HCT116 (cell line): ENCODE measurements at regions not wholly inside any gene's neighbourhood (a gene's known extent, or its start where the extent isn't known, plus 50 kb on each side); places are given as distances from the start of the nearest gene placed in this dataset.

Experiments used
- ATAC-seq: fragments of 200-7000 bp; cut with Tn5 transposase; 2 replicates; pipeline ENCODE4 v1.9.1; 2020; ENCODE audit warnings: mild to moderate bottlenecking, moderate library complexity
- BruUV-seq: library from RNA; stranded (reverse); fragments of 400-500 nt; replicated peaks from 2 replicates; lab custom pipeline; 2021; lab: Mats Ljungman, UMichigan
- CTCF ChIA-PET: fragments of 300-600 bp; sonication (Branson Sonifier 250); formaldehyde crosslinking; loops from one replicate; lab custom pipeline; 2021; ENCODE audit warnings: antibody characterized with exemption; lab: Charles Lee
- POLR2A ChIA-PET: fragments of 300-600, 350-600 bp; sonication (Branson Sonifier 250); formaldehyde crosslinking; loops from one replicate; lab custom pipeline; 2021; ENCODE audit warnings: antibody characterized with exemption; lab: Charles Lee
- RAD21 ChIA-PET, 2 experiments: fragments of 300-600 bp; sonication (Branson Sonifier 250); formaldehyde crosslinking; loops; one replicate each; lab custom pipeline; 2023; ENCODE audit warnings: low total read pairs in 2 of 2; ENCODE audit not compliant: uncharacterized antibody in 2 of 2, unreplicated experiment in 2 of 2, low non-redundant PET in 1 of 2; lab: Charles Lee
- DNase-seq: peaks from one replicate; pipeline ENCODE4 v3.0.0-alpha.2; 2010; ENCODE audit warnings: low read depth, low spot score
- H2AFZ ChIP-seq: fragments of 200-600 bp; shearing (Covaris generic), sonication (generic); 2 replicates; pipeline ENCODE4 v1.6.1; 2017; ENCODE audit warnings: low read depth, mixed run types, mixed read lengths, antibody characterized with exemption, low read length; ENCODE audit not compliant: poor library complexity, severe bottlenecking
- H3K27ac ChIP-seq: 2 replicates; pipeline ENCODE4 v1.5.1; 2012; ENCODE audit warnings: low read depth, low read length
- H3K27me3 ChIP-seq: fragments of 200-600 bp; sonication (generic); 2 replicates; pipeline ENCODE4 v1.6.1; 2016; ENCODE audit warnings: mixed run types, low read length, mixed read lengths; ENCODE audit not compliant: insufficient read depth
- H3K36me3 ChIP-seq, 2 experiments: fragments of 200-500 bp in 1 of 2; fragments of 200-600 bp in 1 of 2; sonication (Bioruptor generic) in 1 of 2; sonication (generic) in 1 of 2; 2 replicates each; pipeline versions ENCODE4 v1.5.1 to v1.6.1; 2014 to 2016; ENCODE audit warnings: low read length in 2 of 2, inconsistent platforms in 1 of 2, mixed read lengths in 1 of 2, mixed run types in 1 of 2; ENCODE audit not compliant: insufficient read depth in 2 of 2, control insufficient read depth in 1 of 2
- H3K4me1 ChIP-seq, 2 experiments: fragments of 200-600 bp in 1 of 2; sonication (generic) in 1 of 2; 2 replicates each; pipeline versions ENCODE4 v1.5.1 to v1.6.1; 2012 to 2017; ENCODE audit warnings: low read length in 2 of 2, inconsistent platforms in 1 of 2, mild to moderate bottlenecking in 1 of 2, mixed read lengths in 1 of 2, mixed run types in 1 of 2, moderate library complexity in 1 of 2; ENCODE audit not compliant: insufficient read depth in 2 of 2, control insufficient read depth in 1 of 2
- H3K4me2 ChIP-seq: fragments of 200-600 bp; sonication (generic); 2 replicates; pipeline ENCODE4 v1.6.1; 2017; ENCODE audit warnings: mixed run types, low read length, mixed read lengths
- H3K4me3 ChIP-seq, 2 experiments: fragments of 200-600 bp in 1 of 2; sonication (generic) in 1 of 2; replicated peaks in 1 of 2; 2 replicates each; pipeline ENCODE4 v1.5.1; 2011 to 2016; ENCODE audit warnings: low read length in 2 of 2, control low read depth in 1 of 2, low read depth in 1 of 2, mild to moderate bottlenecking in 1 of 2, mixed read lengths in 1 of 2, mixed run types in 1 of 2
- H3K79me2 ChIP-seq: fragments of 200-600 bp; sonication (generic); 2 replicates; pipeline ENCODE4 v1.6.1; 2017; ENCODE audit warnings: mild to moderate bottlenecking, mixed run types, low read length, moderate library complexity, mixed read lengths; ENCODE audit not compliant: insufficient read depth
- H3K9ac ChIP-seq: fragments of 200-600 bp; sonication (generic); 2 replicates; pipeline ENCODE4 v1.6.1; 2016; ENCODE audit warnings: low read length, mixed read lengths
- H3K9me2 ChIP-seq: fragments of 200-600 bp; sonication (generic), shearing (Covaris generic); 2 replicates; pipeline ENCODE4 v1.6.1; 2017; ENCODE audit warnings: mixed run types, mild to moderate bottlenecking, moderate library complexity; ENCODE audit not compliant: insufficient read depth
- H3K9me3 ChIP-seq, 2 experiments: fragments of 200-500 bp in 1 of 2; fragments of 200-600 bp in 1 of 2; sonication (Bioruptor generic) in 1 of 2; sonication (generic) in 1 of 2; 2 replicates each; pipeline ENCODE4 v1.6.1; 2014 to 2017; ENCODE audit warnings: low read length in 2 of 2, mixed read lengths in 2 of 2, inconsistent platforms in 1 of 2, low read depth in 1 of 2, mild to moderate bottlenecking in 1 of 2, mixed run types in 1 of 2, moderate library complexity in 1 of 2; ENCODE audit not compliant: control insufficient read depth in 1 of 2, insufficient read depth in 1 of 2
- H4K20me1 ChIP-seq: fragments of 200-600 bp; sonication (generic), shearing (Covaris generic); 2 replicates; pipeline ENCODE4 v1.6.1; 2017; ENCODE audit warnings: mixed run types, mild to moderate bottlenecking, moderate library complexity; ENCODE audit not compliant: insufficient read depth
- CBX3 ChIP-seq: IDR thresholded peaks from 2 replicates; pipeline ENCODE4 v1.6.1; 2012; ENCODE audit warnings: low read depth
- CEBPB ChIP-seq: IDR thresholded peaks from 2 replicates; pipeline ENCODE4 v1.6.1; 2012; ENCODE audit warnings: low read depth
- CTCF ChIP-seq, 3 experiments: fragments of 200-600 bp in 1 of 3; sonication (generic) in 1 of 3; IDR thresholded peaks in 2 of 3; conservative IDR thresholded peaks in 1 of 3; 2 replicates each; pipeline ENCODE4 v1.5.1; 2012 to 2017; ENCODE audit warnings: low read depth in 2 of 3, low read length in 2 of 3, antibody characterized with exemption in 1 of 3, borderline replicate concordance in 1 of 3, control low read depth in 1 of 3, mild to moderate bottlenecking in 1 of 3, mixed read lengths in 1 of 3, mixed run types in 1 of 3, moderate library complexity in 1 of 3; ENCODE audit not compliant: insufficient read depth in 1 of 3
- ELF1 ChIP-seq: IDR thresholded peaks from 2 replicates; pipeline ENCODE4 v1.6.1; 2012; ENCODE audit warnings: low read depth, borderline replicate concordance
- EZH2 ChIP-seq: fragments of 200-600 bp; sonication (generic); IDR thresholded peaks from 2 replicates; pipeline ENCODE4 v1.6.1; 2017; ENCODE audit warnings: antibody characterized with exemption, mixed run types
- EZH2phosphoT487 ChIP-seq: fragments of 200-600 bp; IDR thresholded peaks from 2 replicates; pipeline ENCODE4 v1.6.1; 2018; ENCODE audit warnings: antibody characterized with exemption, borderline replicate concordance
- FOSL1 ChIP-seq: IDR thresholded peaks from 2 replicates; pipeline ENCODE4 v1.6.1; 2012; ENCODE audit warnings: low read depth
- JUND ChIP-seq: IDR thresholded peaks from 2 replicates; pipeline ENCODE4 v1.6.1; 2012
- MAX ChIP-seq: IDR thresholded peaks from 2 replicates; pipeline ENCODE4 v1.6.1; 2012
- RAD21 ChIP-seq: IDR thresholded peaks from 2 replicates; pipeline ENCODE4 v1.6.1; 2012; ENCODE audit warnings: low read depth, mild to moderate bottlenecking
- REST ChIP-seq: IDR thresholded peaks from 2 replicates; pipeline ENCODE4 v1.6.1; 2012; ENCODE audit warnings: low read depth
- SIN3A ChIP-seq: IDR thresholded peaks from 2 replicates; pipeline ENCODE4 v1.6.1; 2012; ENCODE audit warnings: low read depth
- SP1 ChIP-seq: IDR thresholded peaks from 2 replicates; pipeline ENCODE4 v1.6.1; 2012; ENCODE audit warnings: low read depth
- SRF ChIP-seq: IDR thresholded peaks from 2 replicates; pipeline ENCODE4 v1.6.1; 2012; ENCODE audit warnings: low read depth
- TCF7L2 ChIP-seq: IDR thresholded peaks from 2 replicates; pipeline ENCODE4 v1.7.0; 2011; ENCODE audit warnings: borderline replicate concordance, inconsistent platforms; ENCODE audit not compliant: insufficient read depth, insufficient read length; ENCODE audit errors: extremely low read depth
- YY1 ChIP-seq: IDR thresholded peaks from 2 replicates; pipeline ENCODE4 v1.6.1; 2011; ENCODE audit warnings: low read length, low read depth, moderate library complexity, mild to moderate bottlenecking; ENCODE audit not compliant: insufficient replicate concordance; ENCODE audit errors: extremely low read depth
- ZBTB33 ChIP-seq: IDR thresholded peaks from 2 replicates; pipeline ENCODE4 v1.6.1; 2011; ENCODE audit warnings: mild to moderate bottlenecking, low read length, moderate library complexity; ENCODE audit not compliant: insufficient replicate concordance; ENCODE audit errors: extremely low read depth
- ZFX ChIP-seq: fragments of 450-650 bp; IDR thresholded peaks from 2 replicates; pipeline ENCODE4 v1.6.1; 2017
- ZNF274 ChIP-seq: fragments of 200-500 bp; sonication (Bioruptor generic); IDR thresholded peaks from 2 replicates; pipeline ENCODE4 v1.6.1; 2014; ENCODE audit warnings: mild to moderate bottlenecking, low read depth, low read length, inconsistent platforms
- intact Hi-C: fragments of 100-400 bp; cut with micrococcal nuclease; formaldehyde crosslinking; loops from 2 replicates; pipeline ENCODE4 v1.10.0; 2022

GRCh38 chr6:85185977-85186376 is 263.9 kb upstream of the NT5E start:
- no peaks in the 10 kb centered on the region for H3K9me3 ChIP-seq
- H2AFZ ChIP-seq, result no peak overlapping the region
- H3K4me1 ChIP-seq, result no peaks in the 10 kb centered on the region
- no peak overlapping the region for H3K4me2 ChIP-seq
- no peaks in the 10 kb centered on the region for H3K9me2 ChIP-seq
- no peaks in the 10 kb centered on the region for H3K36me3 ChIP-seq
- no peak overlapping the region for H3K4me3 ChIP-seq
- intact Hi-C loops, result no loop called here
- no peaks in the 10 kb centered on the region for H4K20me1 ChIP-seq
- POLR2A ChIA-PET, result no interaction called here
- H3K79me2 ChIP-seq, result no peaks in the 10 kb centered on the region
- no peak overlapping the region for H3K27ac ChIP-seq
- no peak overlapping the region for H3K9ac ChIP-seq
- RAD21 ChIA-PET, result no interaction called here
- no peak for ATAC-seq
- no TSS peak for BruUV-seq
- H3K27me3 ChIP-seq, result peaks cover 8% of the 10 kb centered on the region; the same call in 1 of the 2 replicates
- DNase-seq, result no peak
- TF ChIP-seq TCF7L2, result no peak
- no peak for TF ChIP-seq CTCF (IDR thresholded peaks at IDR 0.05 in 2 of 3, conservative IDR thresholded peaks at IDR 0.05 in 1 of 3; ENCODE audit: borderline replicate concordance in 1 of 3, insufficient read depth in 1 of 3, low read depth in 2 of 3, low read length in 2 of 3)
- TF ChIP-seq YY1, result no peak
- no peak for TF ChIP-seq ZBTB33
- no peak for TF ChIP-seq ZNF274
- no peak for TF ChIP-seq FOSL1
- no peak for TF ChIP-seq CBX3
- TF ChIP-seq MAX, result no peak
- TF ChIP-seq CEBPB, result no peak
- no peak for TF ChIP-seq REST
- no peak for TF ChIP-seq EZH2phosphoT487
- no peak for TF ChIP-seq SRF
- TF ChIP-seq ZFX, result no peak
- TF ChIP-seq SP1, result no peak
- no peak for TF ChIP-seq RAD21
- TF ChIP-seq EZH2, result no peak
- no peak for TF ChIP-seq SIN3A
- TF ChIP-seq ELF1, result no peak
- no peak for TF ChIP-seq JUND
- TF ChIP-seq, all 23 proteins: peak for 0
- CTCF ChIA-PET, result no interaction called here
